Esophagus squamous epithelium (tissue), 5 donors: ENCODE measurements at regions not wholly inside any gene's neighbourhood (a gene's known extent, or its start where the extent isn't known, plus 50 kb on each side); places are given as distances from the start of the nearest gene placed in this dataset.

Source experiments
- DNase-seq: peaks from one replicate; lab custom pipeline; 2025; lab: John Stamatoyannopoulos, UW
- H3K27ac ChIP-seq, 4 donors: fragments of 200-600 bp; sonication (generic); one replicate each; pipeline ENCODE4 v1.5.1; 2016 to 2019; ENCODE audit warnings: mild to moderate bottlenecking in 1 of 4
- H3K27me3 ChIP-seq, 4 donors: fragments of 200-600 bp; sonication (generic); 1 replicate in 3 of 4; 2 replicates in 1 of 4; pipeline versions ENCODE4 v1.5.1 to v1.6.0; 2017 to 2021; ENCODE audit warnings: antibody characterized with exemption in 1 of 4
- H3K36me3 ChIP-seq, 3 donors: fragments of 200-600 bp; sonication (generic); one replicate each; pipeline ENCODE4 v1.5.1; 2016 to 2019
- H3K4me1 ChIP-seq, 3 donors: fragments of 200-600 bp; sonication (generic); one replicate each; pipeline ENCODE4 v1.5.1; 2017 to 2019
- H3K4me3 ChIP-seq, 4 donors: fragments of 200-600 bp; sonication (generic); 1 replicate in 3 of 4; 2 replicates in 1 of 4; pipeline ENCODE4 v1.5.1; 2016 to 2019; ENCODE audit warnings: mild to moderate bottlenecking in 2 of 4, moderate library complexity in 1 of 4
- H3K9me3 ChIP-seq, 3 donors: fragments of 200-600 bp; sonication (generic); one replicate each; pipeline ENCODE4 v1.5.1; 2016 to 2019
- POLR2A ChIP-seq, 4 donors: fragments of 450-650 bp; IDR thresholded peaks; one replicate each; pipeline ENCODE4 v1.6.1; 2017; ENCODE audit warnings: antibody characterized with exemption in 4 of 4, mild to moderate bottlenecking in 4 of 4, moderate library complexity in 3 of 4
- WGBS, 2 donors: methylation state at CpG; one replicate each; pipeline ENCODE4 v1.1.5; 2018; 5-methylcytosine and 5-hydroxymethylcytosine counted together
- intact Hi-C: fragments of 100-400 bp; cut with DNase I; formaldehyde crosslinking; loops from one replicate; pipeline ENCODE4 v1.15.0; 2022
- TF ChIP-seq, protein P1 (sequence below), 6 experiments: fragments of 450-650 bp in 4 of 6; fragments of 200-600 bp in 2 of 6; sonication (generic) in 2 of 6; IDR thresholded peaks; one replicate each; pipeline ENCODE4 v1.5.1; 2016 to 2019; ENCODE audit warnings: antibody characterized with exemption in 6 of 6, mild to moderate bottlenecking in 4 of 6, moderate library complexity in 4 of 6
- donor health status: DM: yes; HTN: yes; CAD: no.

- intact Hi-C loops: no loop called here
Observed at GRCh38 chr6:40708049-40708448, 120.9 kb upstream of the LRFN2 start.

GRCh38 chr6:40706178-40706577, 119.0 kb upstream of the LRFN2 start:
- intact Hi-C loops: no loop called here
- TF ChIP-seq, protein P1, sequence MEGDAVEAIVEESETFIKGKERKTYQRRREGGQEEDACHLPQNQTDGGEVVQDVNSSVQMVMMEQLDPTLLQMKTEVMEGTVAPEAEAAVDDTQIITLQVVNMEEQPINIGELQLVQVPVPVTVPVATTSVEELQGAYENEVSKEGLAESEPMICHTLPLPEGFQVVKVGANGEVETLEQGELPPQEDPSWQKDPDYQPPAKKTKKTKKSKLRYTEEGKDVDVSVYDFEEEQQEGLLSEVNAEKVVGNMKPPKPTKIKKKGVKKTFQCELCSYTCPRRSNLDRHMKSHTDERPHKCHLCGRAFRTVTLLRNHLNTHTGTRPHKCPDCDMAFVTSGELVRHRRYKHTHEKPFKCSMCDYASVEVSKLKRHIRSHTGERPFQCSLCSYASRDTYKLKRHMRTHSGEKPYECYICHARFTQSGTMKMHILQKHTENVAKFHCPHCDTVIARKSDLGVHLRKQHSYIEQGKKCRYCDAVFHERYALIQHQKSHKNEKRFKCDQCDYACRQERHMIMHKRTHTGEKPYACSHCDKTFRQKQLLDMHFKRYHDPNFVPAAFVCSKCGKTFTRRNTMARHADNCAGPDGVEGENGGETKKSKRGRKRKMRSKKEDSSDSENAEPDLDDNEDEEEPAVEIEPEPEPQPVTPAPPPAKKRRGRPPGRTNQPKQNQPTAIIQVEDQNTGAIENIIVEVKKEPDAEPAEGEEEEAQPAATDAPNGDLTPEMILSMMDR (IDR thresholded peaks at IDR 0.05): no peak
- no peak for TF ChIP-seq POLR2A (IDR thresholded peaks at IDR 0.05)
- no peaks in the 10 kb centered on the region for H3K9me3 ChIP-seq
- H3K36me3 ChIP-seq: no peaks in the 10 kb centered on the region
- H3K4me1 ChIP-seq: no peaks in the 10 kb centered on the region
- no peak overlapping the region for H3K27ac ChIP-seq
- H3K4me3 ChIP-seq: no peak overlapping the region
- WGBS, 2 donors: 73 to 78% methylated on average over 1 of the region's 1 CpG
- DNase-seq: no peak
- H3K27me3 ChIP-seq: peaks cover 0 to 40% (median 0%) of the 10 kb centered on the region in 4 donors

More at GRCh38 chr6:40708049-40708448, 120.9 kb upstream of the LRFN2 start:
- 61 to 69% methylated on average over 3 to 4 of the region's 4 CpGs for whole genome bisulfite sequencing, 2 donors
- H3K4me3 ChIP-seq: no peak overlapping the region
- H3K27ac ChIP-seq: no peak overlapping the region
- TF ChIP-seq, protein P1 (IDR thresholded peaks at IDR 0.05): no peak
- TF ChIP-seq POLR2A (IDR thresholded peaks at IDR 0.05): no peak
- no peaks in the 10 kb centered on the region for H3K9me3 ChIP-seq
- DNase-seq: no peak
- peaks cover 0 to 22% (median 0%) of the 10 kb centered on the region in 4 donors for H3K27me3 ChIP-seq
- H3K4me1 ChIP-seq: no peaks in the 10 kb centered on the region
- no peaks in the 10 kb centered on the region for H3K36me3 ChIP-seq

GRCh38 chr6:40705354-40705753, 118.2 kb upstream of the LRFN2 start:
- no peak for DNase-seq
- Histone ChIP-seq H3K36me3 (no peaks in the 10 kb centered on the region), H3K4me3 (no peak overlapping the region), H3K9me3 (no peaks in the 10 kb centered on the region), H3K4me1 (no peaks in the 10 kb centered on the region), H3K27ac (no peak overlapping the region), H3K27me3 (peaks cover 0 to 43% (median 0%) of the 10 kb centered on the region in 4 donors)
- intact Hi-C loops: no loop called here
- no peak for TF ChIP-seq POLR2A (IDR thresholded peaks at IDR 0.05)
- TF ChIP-seq, protein P1 (IDR thresholded peaks at IDR 0.05): no peak
- 77 to 83% methylated on average over 2 to 3 of the region's 4 CpGs for WGBS, 2 donors

DNA sequence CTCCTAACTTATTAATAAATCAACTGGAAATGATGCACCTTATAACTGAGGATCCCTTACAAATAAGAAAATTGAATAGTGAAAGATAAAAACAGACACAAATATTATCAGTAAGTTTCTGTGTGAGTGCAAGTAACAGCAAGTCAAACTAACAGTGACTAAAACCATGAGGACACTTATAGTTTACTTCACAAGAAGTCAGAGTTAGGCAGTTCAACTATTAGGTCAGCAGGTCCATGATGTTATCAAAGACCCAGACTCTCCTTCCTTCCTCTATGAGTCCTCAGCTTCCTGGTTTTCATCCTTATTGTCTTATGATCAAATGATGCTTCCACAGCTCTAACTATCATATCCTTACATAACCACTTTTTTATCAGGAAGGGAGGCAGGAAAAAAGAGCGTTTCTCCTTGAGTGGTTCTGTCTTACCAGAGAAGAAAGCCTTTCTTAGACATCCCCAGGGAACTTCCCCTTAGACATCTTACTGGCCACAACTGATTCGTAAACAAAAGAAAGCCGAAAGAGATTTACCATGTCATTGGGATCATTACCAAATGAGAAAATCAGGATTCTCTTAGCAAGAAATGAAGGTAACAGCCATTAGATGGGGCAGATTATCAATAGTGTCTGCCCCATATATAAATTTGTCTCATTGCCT, 114.3 kb upstream of the LRFN2 start:
- Histone ChIP-seq H3K4me1 (no peaks in the 10 kb centered on the region), H3K9me3 (no peaks in the 10 kb centered on the region), H3K4me3 (no peak overlapping the region), H3K27me3 (peaks cover 0 to 49% (median 0%) of the 10 kb centered on the region in 4 donors), H3K27ac (no peak overlapping the region), H3K36me3 (no peaks in the 10 kb centered on the region)
- TF ChIP-seq, protein P1 (IDR thresholded peaks at IDR 0.05): no peak
- TF ChIP-seq POLR2A (IDR thresholded peaks at IDR 0.05): no peak
- DNase-seq: no peak
- WGBS, 2 donors: 44 to 63% methylated on average over 3 of the region's 3 CpGs
- intact Hi-C loops: no loop called here

GRCh38 chr6:40700006-40700580, 112.9 kb upstream of the LRFN2 start:
- Histone ChIP-seq H3K4me3 (no peak overlapping the region), H3K4me1 (no peaks in the 10 kb centered on the region), H3K27me3 (peaks cover 0 to 44% (median 0%) of the 10 kb centered on the region in 4 donors), H3K27ac (no peak overlapping the region), H3K9me3 (no peaks in the 10 kb centered on the region), H3K36me3 (no peaks in the 10 kb centered on the region)
- intact Hi-C loops: no loop called here
- WGBS, 2 donors: 36 to 44% methylated on average over 4 of the region's 4 CpGs
- DNase-seq: no peak
- no peak for TF ChIP-seq POLR2A (IDR thresholded peaks at IDR 0.05)
- TF ChIP-seq, protein P1 (IDR thresholded peaks at IDR 0.05): no peak
